Brain microvascular endothelial cell (primary cell): ENCODE measurements at regions not wholly inside any gene's neighbourhood (a gene's known extent, or its start where the extent isn't known, plus 50 kb on each side); places are given as distances from the start of the nearest gene placed in this dataset.
A peak's percentile ranks its signal among the peaks of the same experiment; 100 is the strongest.

Experiments used
- DNase-seq: peaks from one replicate; pipeline ENCODE4 v3.0.0-alpha.2; 2020
- H3K27ac ChIP-seq: fragments of 250-450 bp; sonication (Bioruptor Pico); 2 replicates; pipeline ENCODE4 v1.5.1; 2020; ENCODE audit warnings: mild to moderate bottlenecking, moderate library complexity
- H3K27me3 ChIP-seq: fragments of 250-450 bp; sonication (Bioruptor Pico); replicated peaks from 2 replicates; pipeline ENCODE4 v1.5.1; 2020; ENCODE audit warnings: mild to moderate bottlenecking
- H3K36me3 ChIP-seq: fragments of 250-450 bp; sonication (Bioruptor Pico); replicated peaks from 2 replicates; pipeline ENCODE4 v1.5.1; 2020; ENCODE audit warnings: mild to moderate bottlenecking
- H3K4me3 ChIP-seq: 2 replicates; pipeline ENCODE4 v1.5.1; 2011; ENCODE audit warnings: low read depth, mild to moderate bottlenecking, control low read depth, low read length, moderate library complexity
- in situ Hi-C: cut with HindIII; loops from 2 replicates; pipeline ENCODE4 v1.10.0; 2017; ENCODE audit warnings: low sequenced_read_pairs, low pct_ligation_motif_present
- TF ChIP-seq, protein P1 (sequence below): IDR thresholded peaks from 2 replicates; pipeline ENCODE4 v1.5.1; 2011; ENCODE audit warnings: low read depth, mild to moderate bottlenecking, moderate library complexity, low read length, control low read depth, inconsistent platforms; ENCODE audit errors: missing control alignments

DNA sequence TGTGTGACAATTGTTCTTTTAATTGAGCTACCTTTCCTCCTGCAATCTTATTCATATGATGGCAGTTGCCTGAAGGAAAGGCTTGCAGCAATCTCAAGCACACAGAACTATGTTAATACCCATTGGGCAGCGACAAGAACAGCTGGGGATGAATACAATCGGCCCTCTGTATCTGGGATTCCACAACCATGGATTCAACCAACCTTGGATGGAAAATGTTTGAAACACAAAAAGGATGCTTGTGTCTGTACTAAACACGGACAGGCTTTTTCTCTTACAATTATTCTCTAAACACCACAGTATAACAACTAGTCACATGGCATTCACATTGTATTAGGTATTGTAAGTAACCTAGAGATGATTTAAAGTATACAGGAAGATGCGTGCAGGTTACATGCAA, 256.1 kb upstream of the SIX2 start:
- Histone ChIP-seq H3K4me3 (no peak overlapping the region), H3K27me3 (no peaks in the 10 kb centered on the region), H3K36me3 (no peaks in the 10 kb centered on the region), H3K27ac (peak overlapping the region; percentile 26)
- no peak for DNase-seq
- in situ Hi-C loops: no loop called here
- TF ChIP-seq, protein P1, sequence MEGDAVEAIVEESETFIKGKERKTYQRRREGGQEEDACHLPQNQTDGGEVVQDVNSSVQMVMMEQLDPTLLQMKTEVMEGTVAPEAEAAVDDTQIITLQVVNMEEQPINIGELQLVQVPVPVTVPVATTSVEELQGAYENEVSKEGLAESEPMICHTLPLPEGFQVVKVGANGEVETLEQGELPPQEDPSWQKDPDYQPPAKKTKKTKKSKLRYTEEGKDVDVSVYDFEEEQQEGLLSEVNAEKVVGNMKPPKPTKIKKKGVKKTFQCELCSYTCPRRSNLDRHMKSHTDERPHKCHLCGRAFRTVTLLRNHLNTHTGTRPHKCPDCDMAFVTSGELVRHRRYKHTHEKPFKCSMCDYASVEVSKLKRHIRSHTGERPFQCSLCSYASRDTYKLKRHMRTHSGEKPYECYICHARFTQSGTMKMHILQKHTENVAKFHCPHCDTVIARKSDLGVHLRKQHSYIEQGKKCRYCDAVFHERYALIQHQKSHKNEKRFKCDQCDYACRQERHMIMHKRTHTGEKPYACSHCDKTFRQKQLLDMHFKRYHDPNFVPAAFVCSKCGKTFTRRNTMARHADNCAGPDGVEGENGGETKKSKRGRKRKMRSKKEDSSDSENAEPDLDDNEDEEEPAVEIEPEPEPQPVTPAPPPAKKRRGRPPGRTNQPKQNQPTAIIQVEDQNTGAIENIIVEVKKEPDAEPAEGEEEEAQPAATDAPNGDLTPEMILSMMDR: no peak

DNA sequence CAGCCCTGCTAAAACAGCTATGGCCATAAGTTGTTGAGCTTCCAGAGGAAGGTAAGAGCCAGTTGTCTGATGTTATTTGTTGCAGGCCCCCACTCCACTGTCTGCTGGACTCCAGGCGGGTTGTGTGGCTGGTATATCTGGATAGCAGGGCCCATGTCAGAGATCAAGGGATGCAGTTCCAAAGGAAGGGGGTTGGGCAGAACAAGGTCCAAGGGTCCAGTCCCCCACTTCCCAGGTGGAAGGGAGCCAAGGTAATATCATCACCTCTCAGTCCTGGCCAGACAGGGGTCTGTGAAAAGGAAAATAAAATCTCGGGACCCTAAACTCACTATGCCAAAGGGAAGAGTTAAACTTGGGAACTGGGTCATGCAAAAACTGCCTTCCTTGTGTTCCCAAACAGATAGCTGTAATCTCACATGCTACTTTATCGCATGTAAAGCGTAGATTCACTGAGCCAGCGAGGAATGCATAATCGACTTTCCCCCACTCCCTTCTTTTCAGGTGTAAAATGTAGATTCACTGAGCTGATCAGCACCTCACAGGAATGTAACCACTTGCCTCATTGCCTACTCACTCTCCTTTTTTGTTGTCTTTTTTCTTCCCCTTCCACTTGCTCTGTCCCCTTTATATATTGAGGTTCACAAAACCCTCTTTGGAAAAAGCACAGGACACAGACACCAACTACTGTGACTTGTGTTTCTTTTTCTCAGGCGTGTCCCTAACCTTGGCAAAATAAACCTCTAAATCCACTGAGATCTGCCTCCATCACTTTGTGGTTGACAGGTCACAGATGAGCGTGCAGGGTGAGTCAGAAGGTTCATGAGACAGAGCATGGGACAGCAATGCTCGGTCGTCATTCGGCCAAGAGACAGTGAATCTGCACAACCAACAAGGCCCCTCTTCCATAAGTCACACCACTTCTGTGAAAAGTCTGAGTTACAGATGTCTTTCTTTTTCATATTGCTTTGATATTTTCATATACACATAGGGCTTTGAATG, 255.3 kb upstream of the SIX2 start:
- TF ChIP-seq, protein P1: no peak
- peak; percentile 73 for DNase-seq
- no peaks in the 10 kb centered on the region for H3K27me3 ChIP-seq
- H3K36me3 ChIP-seq: no peaks in the 10 kb centered on the region
- peak overlapping the region; percentile 26 for H3K27ac ChIP-seq
- no peak overlapping the region for H3K4me3 ChIP-seq
- in situ Hi-C loops: no loop called here

- in situ Hi-C loops: no loop called here
- TF ChIP-seq, protein P1: no peak
- DNase-seq: peak; percentile 32
- Histone ChIP-seq H3K4me3 (no peak overlapping the region), H3K27me3 (no peaks in the 10 kb centered on the region), H3K27ac (no peak overlapping the region), H3K36me3 (no peaks in the 10 kb centered on the region)
Observed at GRCh38 chr2:45263147-45263546, 253.9 kb upstream of the SIX2 start.

- in situ Hi-C loops: no loop called here
- TF ChIP-seq, protein P1: no peak
- no peak for DNase-seq
- Histone ChIP-seq H3K4me3 (no peak overlapping the region), H3K36me3 (no peaks in the 10 kb centered on the region), H3K27me3 (no peaks in the 10 kb centered on the region), H3K27ac (no peak overlapping the region)
Observed at GRCh38 chr2:45261746-45262145, 252.5 kb upstream of the SIX2 start.

- Histone ChIP-seq H3K27ac (no peak overlapping the region), H3K4me3 (no peak overlapping the region), H3K36me3 (no peaks in the 10 kb centered on the region), H3K27me3 (no peaks in the 10 kb centered on the region)
- in situ Hi-C loops: no loop called here
- TF ChIP-seq, protein P1: no peak
- DNase-seq: no peak
Observed at GRCh38 chr2:45260946-45261345, 251.7 kb upstream of the SIX2 start.
